ENCODE measurements at regions not wholly inside any gene's neighbourhood (a gene's known extent, or its start where the extent isn't known, plus 50 kb on each side); places are given as distances from the start of the nearest gene placed in this dataset.

DNA sequence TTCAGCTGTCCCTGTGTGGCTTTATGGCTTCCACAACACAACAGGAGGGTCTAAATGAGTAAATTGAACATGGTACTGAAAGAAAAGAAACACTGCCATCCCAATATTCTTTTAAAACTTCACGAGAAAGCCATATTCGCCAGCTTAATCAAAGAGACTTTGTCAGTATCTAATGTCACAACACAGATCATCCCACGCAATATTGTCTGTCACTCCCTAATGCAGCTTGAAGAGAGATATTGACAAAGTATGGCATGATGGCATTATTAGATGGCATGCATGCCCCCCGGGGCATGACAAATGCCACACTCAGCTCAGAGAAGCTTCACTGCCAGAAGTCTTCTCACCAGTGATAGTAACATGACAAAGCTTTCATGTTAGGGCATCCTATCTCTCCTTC lies 197.8 kb downstream of the TTC8 start:
- no peak overlapping the region for H3K4me2 ChIP-seq (ENCODE audit: insufficient read depth, low read length)
- H3K4me3 ChIP-seq (ENCODE audit: insufficient read depth, low read length): no peak overlapping the region

DNA sequence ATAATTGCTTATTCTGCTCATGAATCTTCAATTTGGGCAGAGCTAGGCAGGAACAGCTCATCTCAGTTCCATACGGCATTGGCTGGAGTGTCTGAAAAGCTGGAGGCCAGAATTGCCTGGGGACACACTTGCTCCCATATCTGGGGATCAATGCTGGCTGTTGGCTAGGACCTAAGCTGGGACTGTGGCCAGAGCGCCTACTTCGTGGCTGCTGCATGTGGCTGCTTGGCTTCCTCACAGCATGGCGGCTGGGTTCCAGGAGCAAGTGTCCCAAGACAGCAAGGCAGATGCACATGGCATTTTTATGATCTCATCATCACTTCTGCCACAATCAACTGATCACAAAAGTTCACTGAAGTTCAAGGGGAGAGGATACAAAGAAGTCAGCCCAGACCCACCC lies 200.2 kb downstream of the TTC8 start:
- Histone ChIP-seq H3K36me3 (ENCODE audit: insufficient read depth, low read length) (no peaks in the 10 kb centered on the region), H2AFZ (ENCODE audit: low read length) (no peak overlapping the region), H3K27me3 (ENCODE audit: insufficient read depth, low read length) (peaks cover 27% of the 10 kb centered on the region), H3K79me2 (ENCODE audit: insufficient read depth, low read length) (no peaks in the 10 kb centered on the region), H3K4me2 (ENCODE audit: insufficient read depth, low read length) (no peak overlapping the region), H3K4me3 (ENCODE audit: insufficient read depth, low read length) (no peak overlapping the region), H3K27ac (ENCODE audit: low read depth, low read length) (no peak overlapping the region), H3K9me3 (ENCODE audit: low read depth, low read length) (no peaks in the 10 kb centered on the region), H4K20me1 (ENCODE audit: insufficient read depth, low read length) (no peaks in the 10 kb centered on the region), H3K4me1 (ENCODE audit: insufficient read depth, low read length) (peaks cover 4% of the 10 kb centered on the region)
- TF ChIP-seq, protein P1, sequence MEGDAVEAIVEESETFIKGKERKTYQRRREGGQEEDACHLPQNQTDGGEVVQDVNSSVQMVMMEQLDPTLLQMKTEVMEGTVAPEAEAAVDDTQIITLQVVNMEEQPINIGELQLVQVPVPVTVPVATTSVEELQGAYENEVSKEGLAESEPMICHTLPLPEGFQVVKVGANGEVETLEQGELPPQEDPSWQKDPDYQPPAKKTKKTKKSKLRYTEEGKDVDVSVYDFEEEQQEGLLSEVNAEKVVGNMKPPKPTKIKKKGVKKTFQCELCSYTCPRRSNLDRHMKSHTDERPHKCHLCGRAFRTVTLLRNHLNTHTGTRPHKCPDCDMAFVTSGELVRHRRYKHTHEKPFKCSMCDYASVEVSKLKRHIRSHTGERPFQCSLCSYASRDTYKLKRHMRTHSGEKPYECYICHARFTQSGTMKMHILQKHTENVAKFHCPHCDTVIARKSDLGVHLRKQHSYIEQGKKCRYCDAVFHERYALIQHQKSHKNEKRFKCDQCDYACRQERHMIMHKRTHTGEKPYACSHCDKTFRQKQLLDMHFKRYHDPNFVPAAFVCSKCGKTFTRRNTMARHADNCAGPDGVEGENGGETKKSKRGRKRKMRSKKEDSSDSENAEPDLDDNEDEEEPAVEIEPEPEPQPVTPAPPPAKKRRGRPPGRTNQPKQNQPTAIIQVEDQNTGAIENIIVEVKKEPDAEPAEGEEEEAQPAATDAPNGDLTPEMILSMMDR (IDR thresholded peaks at IDR 0.05; ENCODE audit: extremely low read depth, low read depth, low read length): no peak
- no peak for DNase-seq (ENCODE audit: insufficient read length, low spot score, missing footprints)

More for the DNA sequence above, 197.8 kb downstream of the TTC8 start:
- Histone ChIP-seq H3K4me1 (ENCODE audit: insufficient read depth, low read length) (no peaks in the 10 kb centered on the region), H4K20me1 (ENCODE audit: insufficient read depth, low read length) (no peaks in the 10 kb centered on the region), H2AFZ (ENCODE audit: low read length) (no peak overlapping the region), H3K9me3 (ENCODE audit: low read depth, low read length) (no peaks in the 10 kb centered on the region), H3K27me3 (ENCODE audit: insufficient read depth, low read length) (peaks cover 7% of the 10 kb centered on the region), H3K79me2 (ENCODE audit: insufficient read depth, low read length) (no peaks in the 10 kb centered on the region), H3K36me3 (ENCODE audit: insufficient read depth, low read length) (no peaks in the 10 kb centered on the region), H3K27ac (ENCODE audit: low read depth, low read length) (no peak overlapping the region)
- TF ChIP-seq, protein P1 (IDR thresholded peaks at IDR 0.05; ENCODE audit: extremely low read depth, low read depth, low read length): no peak
- no peak for DNase-seq (ENCODE audit: insufficient read length, low spot score, missing footprints)

DNA sequence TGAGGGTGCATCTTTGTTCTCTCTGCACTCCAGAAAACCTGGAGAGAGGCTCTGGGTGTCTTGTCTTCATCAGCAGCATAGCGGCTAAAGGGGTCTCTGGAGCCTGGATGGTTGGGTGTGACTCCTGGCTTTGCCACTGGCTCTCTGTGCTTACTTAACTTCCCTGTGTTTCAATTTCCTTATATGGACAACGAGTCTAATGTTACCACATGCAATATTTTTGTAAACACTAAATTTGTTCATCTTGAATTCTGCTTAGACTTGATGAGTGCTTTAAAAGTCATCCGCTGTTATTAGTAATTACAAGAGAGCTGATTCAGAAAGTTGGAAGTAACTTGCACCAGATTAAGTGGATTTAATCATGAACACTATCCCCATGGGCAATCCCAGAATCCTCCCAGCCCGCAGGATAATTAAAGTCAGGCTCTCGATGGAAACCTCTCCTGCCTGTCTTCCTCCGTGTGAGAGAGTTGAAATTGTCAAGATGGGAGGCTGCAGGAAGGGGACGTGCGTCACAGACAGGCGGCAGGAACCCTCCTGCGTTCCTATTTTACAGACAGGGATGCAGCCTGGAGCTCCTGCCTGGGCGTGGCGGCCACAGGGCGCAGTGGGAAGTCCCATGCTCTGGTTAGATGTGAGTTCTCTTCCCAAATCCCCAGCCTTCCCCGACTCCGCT lies 201.2 kb downstream of the TTC8 start:
- peaks cover 4% of the 10 kb centered on the region for H3K4me1 ChIP-seq (ENCODE audit: insufficient read depth, low read length)
- H4K20me1 ChIP-seq (ENCODE audit: insufficient read depth, low read length): no peaks in the 10 kb centered on the region
- H3K9me3 ChIP-seq (ENCODE audit: low read depth, low read length): no peaks in the 10 kb centered on the region
- H3K27ac ChIP-seq (ENCODE audit: low read depth, low read length): no peak overlapping the region
- no peaks in the 10 kb centered on the region for H3K36me3 ChIP-seq (ENCODE audit: insufficient read depth, low read length)
- peak; percentile 86 for DNase-seq (ENCODE audit: insufficient read length, low spot score, missing footprints)
- no peak overlapping the region for H2AFZ ChIP-seq (ENCODE audit: low read length)
- no peak overlapping the region for H3K4me3 ChIP-seq (ENCODE audit: insufficient read depth, low read length)
- peaks cover 31% of the 10 kb centered on the region for H3K27me3 ChIP-seq (ENCODE audit: insufficient read depth, low read length)
- H3K79me2 ChIP-seq (ENCODE audit: insufficient read depth, low read length): no peaks in the 10 kb centered on the region
- TF ChIP-seq, protein P1 (IDR thresholded peaks at IDR 0.05; ENCODE audit: extremely low read depth, low read depth, low read length): no peak
- H3K4me2 ChIP-seq (ENCODE audit: insufficient read depth, low read length): peak overlapping the region; percentile 20

DNA sequence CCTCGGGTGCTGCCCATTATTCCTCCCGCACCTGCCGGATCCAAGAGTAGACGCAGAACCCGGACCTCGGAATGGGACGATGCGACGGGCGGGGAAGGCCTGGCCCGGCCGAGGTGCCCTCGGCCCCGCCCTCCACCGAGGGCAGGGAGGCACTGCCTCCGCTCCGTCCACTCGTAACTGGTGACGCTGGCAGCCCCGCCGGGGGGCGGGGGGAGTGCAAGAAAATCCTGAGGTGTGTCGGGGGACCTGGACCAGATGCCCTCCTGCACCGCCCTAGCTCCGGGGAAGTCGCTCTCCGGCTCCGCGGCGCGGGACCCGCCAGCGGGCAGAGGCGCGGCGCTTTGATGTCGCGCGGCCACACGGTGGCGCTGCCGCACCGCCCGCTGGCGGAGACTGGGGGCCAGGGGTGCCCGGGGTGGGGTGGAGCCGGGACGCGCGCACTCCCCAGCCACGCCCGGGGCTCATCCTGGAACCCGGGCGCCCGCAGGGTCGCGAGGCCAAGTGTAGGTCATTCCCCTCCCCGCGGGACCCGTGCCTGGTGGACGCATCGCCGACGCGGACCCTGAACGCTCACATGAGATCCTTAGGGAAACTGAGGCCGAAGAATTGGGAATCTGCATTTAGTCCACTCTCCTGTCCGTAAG lies 202.8 kb downstream of the TTC8 start:
- H3K9me3 ChIP-seq (ENCODE audit: low read depth, low read length): no peaks in the 10 kb centered on the region
- peak overlapping the region; percentile 86 for H2AFZ ChIP-seq (ENCODE audit: low read length)
- no peak overlapping the region for H3K27ac ChIP-seq (ENCODE audit: low read depth, low read length)
- H3K4me2 ChIP-seq (ENCODE audit: insufficient read depth, low read length): peak overlapping the region; percentile 81
- peaks cover 4% of the 10 kb centered on the region for H3K4me1 ChIP-seq (ENCODE audit: insufficient read depth, low read length)
- no peaks in the 10 kb centered on the region for H3K79me2 ChIP-seq (ENCODE audit: insufficient read depth, low read length)
- TF ChIP-seq, protein P1 (IDR thresholded peaks at IDR 0.05; ENCODE audit: extremely low read depth, low read depth, low read length): peak; percentile 54
- H4K20me1 ChIP-seq (ENCODE audit: insufficient read depth, low read length): no peaks in the 10 kb centered on the region
- no peaks in the 10 kb centered on the region for H3K36me3 ChIP-seq (ENCODE audit: insufficient read depth, low read length)
- peak; percentile 96 for DNase-seq (ENCODE audit: insufficient read length, low spot score, missing footprints)
- H3K27me3 ChIP-seq (ENCODE audit: insufficient read depth, low read length): peaks cover 26% of the 10 kb centered on the region
- H3K4me3 ChIP-seq (ENCODE audit: insufficient read depth, low read length): peak overlapping the region; percentile 73
